Heart right ventricle (tissue), 16 donors: ENCODE measurements at regions not wholly inside any gene's neighbourhood (a gene's known extent, or its start where the extent isn't known, plus 50 kb on each side); places are given as distances from the start of the nearest gene placed in this dataset.
A peak's percentile ranks its signal among the peaks of the same experiment; 100 is the strongest.
"Not testable (repeated sequence)": the region's sequence is repeated elsewhere in the genome, so short reads cannot be mapped to it uniquely, and the experiment has no call there.

Experiments used
- ATAC-seq, 8 donors: fragments of 200-7000 bp; cut with Tn5 transposase; one replicate each; pipeline ENCODE4 v1.9.1; 2020; ENCODE audit warnings: mild to moderate bottlenecking in 8 of 8, moderate library complexity in 8 of 8, moderate number of reproducible peaks in 1 of 8
- DNase-seq, 2 donors: peaks; one replicate each; pipeline ENCODE4 v3.0.0-alpha.2; 2020
- H3K27ac ChIP-seq, 10 donors: fragments of 200-600 bp; sonication (generic) in 2 of 10; one replicate each; pipeline versions ENCODE4 v1.5.0 to v1.8.0; 2020 to 2022; ENCODE audit warnings: mild to moderate bottlenecking in 3 of 10
- H3K27me3 ChIP-seq, 7 donors: fragments of 200-600 bp; one replicate each; pipeline ENCODE4 v1.8.0; 2021 to 2022; ENCODE audit warnings: mild to moderate bottlenecking in 2 of 7
- H3K36me3 ChIP-seq, 9 donors: fragments of 200-600 bp; sonication (generic) in 1 of 9; one replicate each; pipeline versions ENCODE4 v1.5.0 to v1.8.0; 2020 to 2022; ENCODE audit warnings: mild to moderate bottlenecking in 2 of 9
- H3K4me1 ChIP-seq, 9 donors: fragments of 200-600 bp; sonication (generic) in 1 of 9; one replicate each; pipeline versions ENCODE4 v1.5.0 to v1.8.0; 2020 to 2022; ENCODE audit warnings: mild to moderate bottlenecking in 4 of 9
- H3K4me3 ChIP-seq, 10 donors: fragments of 200-600 bp; sonication (generic) in 2 of 10; one replicate each; pipeline versions ENCODE4 v1.5.0 to v1.8.0; 2020 to 2022; ENCODE audit warnings: mild to moderate bottlenecking in 7 of 10, moderate library complexity in 2 of 10
- H3K9me3 ChIP-seq, 11 donors: fragments of 200-600 bp in 10 of 11; sonication (generic) in 2 of 11; one replicate each; pipeline versions ENCODE4 v1.5.0 to v1.8.0; 2013 to 2022; ENCODE audit warnings: mild to moderate bottlenecking in 2 of 11, control low read depth in 1 of 11, moderate library complexity in 1 of 11
- CTCF ChIP-seq, 9 donors: fragments of 200-600 bp; sonication (generic) in 2 of 9; IDR thresholded peaks; one replicate each; pipeline versions ENCODE4 v1.5.0 to v1.8.0; 2021 to 2022; ENCODE audit warnings: antibody characterized with exemption in 9 of 9, mild to moderate bottlenecking in 5 of 9, moderate library complexity in 1 of 9
- WGBS, 2 donors: extraction: QIAGEN DNeasy Blood & Tissue Kit; methylation state at CpG; one replicate each; pipeline ENCODE4 v1.1.7; 2013; ENCODE audit warnings: inconsistent platforms in 1 of 2; 5-methylcytosine and 5-hydroxymethylcytosine counted together
- intact Hi-C, 10 donors: fragments of 100-400 bp; cut with DNase I; formaldehyde crosslinking; loops; one replicate each; pipeline versions ENCODE4 v1.11.1 to v1.14.2; 2022
- donor health status: Arrhythmogenic right ventricular cardiomyopathy.
- donor health status: ischemic (EF 13 %, LVEDD 7.1; RV severe dilation, severe dysfunction).
- donor health status: healthy with polysubstance abuse.
- donor health status: DM: no; HTN: yes; CAD: no.
- donor health status: DM: no; HTN: no; CAD: no.
- donor health status: ischemic (EF 25% LVEDD 6.9; RV normal size, moderate dysfunction).
- donor health status: ischemic (EF 25% LVEDD 5.7; RV mildly dilated, moderate dysfunction).
- donor health status: healthy.
- donor health status: DM: yes; HTN: yes; CAD: no.
- donor health status: Ischemic cardiomyopathy.
- donor health status: ischemic (EF 35%, LVEDD 5.7; RV mildly dilated, moderate dysfunction).
- donor health status: nonischemic (EF 11% LVEDD 7.7; RV severe dilation, severe dysfunction).
- donor health status: DM: yes; HTN: yes; CAD: no.
- donor health status: PGD.
- donor health status: ischemic (EF 29% LVEDD 5.4; RV normal size, mild dysfunction).
- donor health status: nonischemic (EF 23%, LVEDD 6.1; RV moderate dilation, normal function).

GRCh38 chr3:87792198-87792533 lies 266.6 kb downstream of the CGGBP1 start:
- H3K27me3 ChIP-seq: peaks cover 0 to 57% (median 44%) of the 10 kb centered on the region in 7 donors

GRCh38 chr3:87791248-87792027 lies 267.4 kb downstream of the CGGBP1 start:
- peak overlapping the region in 3 of 10 donors; percentile 36 to 56 (median 47) for H3K4me3 ChIP-seq
- 81 to 87% methylated on average over 9 of the region's 9 CpGs for WGBS, 2 donors
- no peak overlapping the region for H3K27ac ChIP-seq

More at GRCh38 chr3:87792198-87792533, 266.6 kb downstream of the CGGBP1 start:
- Histone ChIP-seq H3K36me3 (no peaks in the 10 kb centered on the region), H3K4me3 (peak overlapping the region in 9 of 10 donors; percentile 21 to 56 (median 43)), H3K4me1 (peaks cover 0 to 33% (median 5%) of the 10 kb centered on the region in 9 donors), H3K9me3 (peaks cover 0 to 2% (median 0%) of the 10 kb centered on the region in 11 donors), H3K27ac (no peak overlapping the region)
- TF ChIP-seq CTCF (IDR thresholded peaks at IDR 0.05): no peak
- DNase-seq (no peak), ATAC-seq (no peak)
- intact Hi-C loops: no loop called here
- 17 to 18% methylated on average over 10 of the region's 10 CpGs for WGBS, 2 donors

GRCh38 chr3:87789049-87789448 lies 269.8 kb downstream of the CGGBP1 start:
- Histone ChIP-seq H3K27me3 (peaks cover 0 to 56% (median 37%) of the 10 kb centered on the region in 7 donors), H3K4me1 (peaks cover 0 to 17% (median 5%) of the 10 kb centered on the region in 9 donors)
- not testable (repeated sequence) for H3K9me3 ChIP-seq, H3K27ac ChIP-seq, H3K36me3 ChIP-seq, H3K4me3 ChIP-seq, ATAC-seq, DNase-seq
- intact Hi-C loops: loop anchor here in 1 of 10 donors (10.0 kb wide), 1 partner anchor 66 kb away; no protein-coding TSS in a partner anchor
- WGBS, 2 donors: 73 to 78% methylated on average over 3 of the region's 3 CpGs

More at GRCh38 chr3:87791248-87792027, 267.4 kb downstream of the CGGBP1 start:
- no peaks in the 10 kb centered on the region for H3K36me3 ChIP-seq
- TF ChIP-seq CTCF (IDR thresholded peaks at IDR 0.05): no peak
- H3K4me1 ChIP-seq: peaks cover 0 to 30% (median 5%) of the 10 kb centered on the region in 9 donors
- H3K9me3 ChIP-seq: peaks cover 0 to 2% (median 0%) of the 10 kb centered on the region in 11 donors
- intact Hi-C loops: no loop called here
- no peak for ATAC-seq
- H3K27me3 ChIP-seq: peaks cover 0 to 59% (median 44%) of the 10 kb centered on the region in 7 donors
- no peak for DNase-seq

- Histone ChIP-seq H3K9me3 (peaks cover 0 to 2% (median 0%) of the 10 kb centered on the region in 11 donors), H3K27me3 (peaks cover 0 to 50% (median 31%) of the 10 kb centered on the region in 7 donors), H3K4me3 (no peak overlapping the region), H3K27ac (no peak overlapping the region), H3K4me1 (peaks cover 0 to 15% (median 5%) of the 10 kb centered on the region in 9 donors), H3K36me3 (no peaks in the 10 kb centered on the region)
- intact Hi-C loops: loop anchor here in 1 of 10 donors (10.0 kb wide), 1 partner anchor 66 kb away; no protein-coding TSS in a partner anchor
- DNase-seq (no peak), ATAC-seq (no peak)
- 60 to 74% methylated on average over 4 of the region's 4 CpGs for WGBS, 2 donors
- no peak for TF ChIP-seq CTCF (IDR thresholded peaks at IDR 0.05)
Measured at GRCh38 chr3:87788516-87788915, 270.3 kb downstream of the CGGBP1 start.
